H1 (cell line): ENCODE measurements at regions not wholly inside any gene's neighbourhood (a gene's known extent, or its start where the extent isn't known, plus 50 kb on each side); places are given as distances from the start of the nearest gene placed in this dataset.
A peak's percentile ranks its signal among the peaks of the same experiment; 100 is the strongest.

ENCODE experiments used
- CTCF ChIA-PET: fragments of 300-600 bp; sonication (Branson Sonifier 250); formaldehyde crosslinking; loops from one replicate; lab custom pipeline; 2021; ENCODE audit not compliant: partially characterized antibody; lab: Charles Lee
- POLR2A ChIA-PET: fragments of 300-600 bp; sonication (Branson Sonifier 250); formaldehyde crosslinking; loops from one replicate; lab custom pipeline; 2021; ENCODE audit warnings: inconsistent platforms; ENCODE audit not compliant: partially characterized antibody; lab: Charles Lee
- DNase-seq, 2 experiments: peaks; one replicate each; pipeline versions ENCODE4 v3.0.0 to v3.0.0-alpha.2; 2010 to 2022; ENCODE audit warnings: low spot score in 2 of 2, low read depth in 1 of 2, mixed read lengths in 1 of 2
- FAIRE-seq: peaks from 2 replicates; lab custom pipeline; 2011; peaks lifted over from hg19 to GRCh38; lab: Jason Lieb, UNC
- H2AFZ ChIP-seq: 2 replicates; pipeline ENCODE4 v1.8.1; 2012; ENCODE audit warnings: low read length, inconsistent platforms
- H2AK5ac ChIP-seq: 2 replicates; pipeline ENCODE4 v1.6.1; 2013; ENCODE audit warnings: low read depth, low read length
- H2BK120ac ChIP-seq: replicated peaks from 2 replicates; pipeline ENCODE3; 2013; ENCODE audit warnings: low read depth, low read length, inconsistent platforms
- H2BK12ac ChIP-seq: 2 replicates; pipeline ENCODE4 v1.6.1; 2013; ENCODE audit warnings: low read depth, low read length
- H2BK15ac ChIP-seq: 2 replicates; pipeline ENCODE4 v1.6.1; 2013; ENCODE audit warnings: low read length
- H2BK20ac ChIP-seq: 2 replicates; pipeline ENCODE4 v1.6.1; 2013; ENCODE audit warnings: low read length
- H2BK5ac ChIP-seq: 2 replicates; pipeline ENCODE4 v1.6.1; 2013; ENCODE audit warnings: low read depth, low read length
- H3K14ac ChIP-seq: 2 replicates; pipeline ENCODE4 v1.6.1; 2013; ENCODE audit warnings: inconsistent platforms; ENCODE audit not compliant: insufficient read length
- H3K18ac ChIP-seq: 2 replicates; pipeline ENCODE4 v1.6.1; 2013; ENCODE audit warnings: low read length; ENCODE audit errors: extremely low read depth
- H3K23ac ChIP-seq: 2 replicates; pipeline ENCODE4 v1.6.1; 2013; ENCODE audit warnings: inconsistent platforms; ENCODE audit not compliant: insufficient read length
- H3K23me2 ChIP-seq: 2 replicates; pipeline ENCODE4 v1.6.1; 2013; ENCODE audit warnings: low read depth, low read length
- H3K27ac ChIP-seq: 2 replicates; pipeline ENCODE4 v1.6.1; 2011; ENCODE audit warnings: low read depth, low read length, inconsistent platforms
- H3K27me3 ChIP-seq, 4 experiments: replicated peaks in 1 of 4; 1 replicate in 1 of 4; 2 replicates in 3 of 4; pipeline versions ENCODE4 v1.6.1 to v1.8.1; 2011 to 2013; ENCODE audit warnings: low read length in 3 of 4, mild to moderate bottlenecking in 3 of 4, inconsistent platforms in 2 of 4, mixed read lengths in 2 of 4, moderate library complexity in 1 of 4; ENCODE audit not compliant: control insufficient read depth in 3 of 4, insufficient read depth in 3 of 4; ENCODE audit errors: extremely low read depth in 1 of 4
- H3K36me3 ChIP-seq, 4 experiments: 2 replicates each; pipeline versions ENCODE4 v1.6.1 to v1.8.1; 2011 to 2013; ENCODE audit warnings: mild to moderate bottlenecking in 4 of 4, low read length in 3 of 4, moderate library complexity in 2 of 4, control low read depth in 1 of 4, inconsistent platforms in 1 of 4; ENCODE audit not compliant: insufficient read depth in 4 of 4, control insufficient read depth in 2 of 4
- H3K4ac ChIP-seq: replicated peaks from 2 replicates; pipeline ENCODE3; 2013; ENCODE audit warnings: low read length, low read depth, mixed read lengths, inconsistent platforms; ENCODE audit not compliant: insufficient read length
- H3K4me1 ChIP-seq, 4 experiments: replicated peaks in 1 of 4; 1 replicate in 1 of 4; 2 replicates in 3 of 4; pipeline versions ENCODE4 v1.6.1 to v1.8.1; 2011 to 2013; ENCODE audit warnings: low read length in 3 of 4, inconsistent platforms in 2 of 4, mixed read lengths in 1 of 4; ENCODE audit not compliant: insufficient read depth in 4 of 4, control insufficient read depth in 3 of 4
- H3K4me2 ChIP-seq, 2 experiments: 2 replicates each; pipeline versions ENCODE4 v1.6.1 to v1.8.1; 2011 to 2013; ENCODE audit warnings: low read depth in 2 of 2, low read length in 2 of 2, control low read depth in 1 of 2, inconsistent platforms in 1 of 2, mild to moderate bottlenecking in 1 of 2; ENCODE audit not compliant: insufficient read depth in 1 of 2
- H3K4me3 ChIP-seq, 4 experiments: fragments of 200-600, 300-600 bp in 1 of 4; sonication (generic), shearing (Covaris generic), sonication (Bioruptor Twin) in 1 of 4; 2 replicates each; pipeline versions ENCODE4 v1.5.1 to v1.8.1; 2011 to 2016; ENCODE audit warnings: low read length in 4 of 4, low read depth in 3 of 4, control low read depth in 2 of 4, inconsistent platforms in 2 of 4, mild to moderate bottlenecking in 2 of 4, mixed read lengths in 1 of 4, moderate library complexity in 1 of 4; ENCODE audit not compliant: insufficient read depth in 2 of 4; ENCODE audit errors: extremely low read depth in 1 of 4
- H3K56ac ChIP-seq: replicated peaks from 2 replicates; pipeline ENCODE3; 2013; ENCODE audit warnings: low read depth, mild to moderate bottlenecking, mixed read lengths, low read length, inconsistent platforms; ENCODE audit not compliant: insufficient read length
- H3K79me1 ChIP-seq: 2 replicates; pipeline ENCODE4 v1.6.1; 2013; ENCODE audit warnings: low read depth, low read length, control low read depth
- H3K79me2 ChIP-seq, 2 experiments: 2 replicates each; pipeline versions ENCODE4 v1.6.1 to v1.8.1; 2012 to 2013; ENCODE audit warnings: low read length in 2 of 2, mild to moderate bottlenecking in 2 of 2, inconsistent platforms in 1 of 2; ENCODE audit not compliant: insufficient read depth in 2 of 2, control insufficient read depth in 1 of 2
- H3K9ac ChIP-seq, 4 experiments: replicated peaks in 1 of 4; 1 replicate in 1 of 4; 2 replicates in 3 of 4; pipeline versions ENCODE4 v1.6.1 to v1.8.1; 2011 to 2013; ENCODE audit warnings: low read depth in 3 of 4, low read length in 3 of 4, control low read depth in 2 of 4, mild to moderate bottlenecking in 2 of 4, moderate library complexity in 2 of 4, inconsistent platforms in 1 of 4; ENCODE audit errors: extremely low read depth in 1 of 4
- H3K9me3 ChIP-seq, 2 experiments: 2 replicates each; pipeline versions ENCODE4 v1.6.1 to v1.8.1; 2012 to 2013; ENCODE audit warnings: mild to moderate bottlenecking in 2 of 2, moderate library complexity in 2 of 2, control low read depth in 1 of 2, inconsistent platforms in 1 of 2, low read depth in 1 of 2, low read length in 1 of 2, mixed read lengths in 1 of 2; ENCODE audit not compliant: insufficient read depth in 2 of 2
- H4K20me1 ChIP-seq, 2 experiments: replicated peaks in 1 of 2; 2 replicates each; pipeline versions ENCODE3 to v1.8.1; 2011 to 2013; ENCODE audit warnings: inconsistent platforms in 2 of 2, low read length in 2 of 2, mild to moderate bottlenecking in 1 of 2; ENCODE audit not compliant: insufficient read depth in 2 of 2, control insufficient read depth in 1 of 2
- H4K5ac ChIP-seq: 2 replicates; pipeline ENCODE4 v1.6.1; 2013; ENCODE audit warnings: low read length, low read depth, mixed read lengths, inconsistent platforms; ENCODE audit not compliant: insufficient read length
- H4K8ac ChIP-seq: 2 replicates; pipeline ENCODE4 v1.8.0; 2013; ENCODE audit warnings: mild to moderate bottlenecking, moderate library complexity, low read length, inconsistent platforms; ENCODE audit not compliant: insufficient read depth; ENCODE audit errors: extremely low read depth
- H4K91ac ChIP-seq: replicated peaks from 2 replicates; pipeline ENCODE3; 2013; ENCODE audit warnings: low read length, mixed read lengths, inconsistent platforms; ENCODE audit not compliant: insufficient read length
- CHD2 ChIP-seq: IDR thresholded peaks from 2 replicates; pipeline ENCODE4 v1.6.1; 2012; ENCODE audit warnings: low read length, improper control_type of control experiment
- CREB1 ChIP-seq: IDR thresholded peaks from 2 replicates; pipeline ENCODE4 v1.6.1; 2012; ENCODE audit warnings: inconsistent platforms
- CTCF ChIP-seq, 3 experiments: IDR thresholded peaks; 1 replicate in 2 of 3; 2 replicates in 1 of 3; pipeline versions ENCODE4 v1.5.1 to v1.6.1; 2011; ENCODE audit warnings: low read length in 3 of 3, mild to moderate bottlenecking in 3 of 3, inconsistent platforms in 2 of 3, low read depth in 1 of 3, moderate library complexity in 1 of 3; ENCODE audit not compliant: insufficient read depth in 1 of 3; ENCODE audit errors: control extremely low read depth in 1 of 3
- HDAC2 ChIP-seq, 2 experiments: fragments of 300-600 bp in 1 of 2; sonication (generic) in 1 of 2; IDR thresholded peaks; 2 replicates each; pipeline ENCODE4 v1.6.1; 2011 to 2012; ENCODE audit warnings: low read depth in 2 of 2, low read length in 2 of 2, mild to moderate bottlenecking in 2 of 2, moderate library complexity in 2 of 2, borderline replicate concordance in 1 of 2, inconsistent platforms in 1 of 2
- HDAC6 ChIP-seq: IDR thresholded peaks from one replicate; pipeline ENCODE4 v1.7.1; 2012; ENCODE audit warnings: low read depth, mild to moderate bottlenecking, inconsistent platforms, low read length, moderate library complexity
- JUND ChIP-seq: IDR thresholded peaks from 2 replicates; pipeline ENCODE4 v1.6.1; 2011; ENCODE audit warnings: mild to moderate bottlenecking, improper control_type of control experiment, low read length
- KDM1A ChIP-seq: fragments of 200-600, 300-600 bp; sonication (generic); IDR thresholded peaks from 2 replicates; pipeline ENCODE4 v1.7.1; 2016; ENCODE audit warnings: mild to moderate bottlenecking, low read length, borderline replicate concordance
- MAFK ChIP-seq: IDR thresholded peaks from 2 replicates; pipeline ENCODE4 v1.6.1; 2012; ENCODE audit warnings: low read depth, mild to moderate bottlenecking, improper control_type of control experiment, low read length
- RAD21 ChIP-seq, 2 experiments: IDR thresholded peaks in 1 of 2; conservative IDR thresholded peaks in 1 of 2; 2 replicates each; pipeline ENCODE4 v1.6.1; 2011; ENCODE audit warnings: low read depth in 2 of 2, low read length in 2 of 2, improper control_type of control experiment in 1 of 2, inconsistent platforms in 1 of 2, mild to moderate bottlenecking in 1 of 2, moderate library complexity in 1 of 2
- RFX5 ChIP-seq: IDR thresholded peaks from 2 replicates; pipeline ENCODE4 v1.6.1; 2011; ENCODE audit warnings: low read depth, low read length, improper control_type of control experiment, borderline replicate concordance
- SP4 ChIP-seq: IDR thresholded peaks from 2 replicates; pipeline ENCODE4 v1.6.1; 2012; ENCODE audit warnings: low read length, inconsistent platforms
- YY1 ChIP-seq: IDR thresholded peaks from 2 replicates; pipeline ENCODE4 v1.6.1; 2011; ENCODE audit warnings: low read depth, mild to moderate bottlenecking, low read length
- whole genome bisulfite sequencing, 2 experiments: shearing (Covaris generic) in 1 of 2; methylation state at CpG; one replicate each; pipeline versions ENCODE4 v1.1.6 to v1.1.7; 2013 to 2015; ENCODE audit warnings: low lambda C conversion rate in 2 of 2, mixed read lengths in 2 of 2, inconsistent platforms in 1 of 2, low coverage in 1 of 2, missing lambda C conversion rate in 1 of 2; ENCODE audit not compliant: insufficient replicate concordance in 2 of 2, insufficient coverage in 1 of 2, insufficient read length in 1 of 2; ENCODE audit errors: extremely low coverage in 1 of 2, missing lambda C conversion rate in 1 of 2; 5-methylcytosine and 5-hydroxymethylcytosine counted together

GRCh38 chr3:194272221-194272620 lies 78.9 kb downstream of the CPN2 start:
- WGBS, 2 experiments = 91% methylated on average over 11 of the region's 11 CpGs; no CpG with 5 or more reads in 1 of the 2 experiments
- no peak overlapping the region for H2AK5ac ChIP-seq
- no peak for FAIRE-seq
- no peaks in the 10 kb centered on the region for H3K9me3 ChIP-seq
- no peak overlapping the region for H3K4me2 ChIP-seq
- H2BK5ac ChIP-seq = no peak overlapping the region
- no peak overlapping the region for H3K56ac ChIP-seq
- H3K36me3 ChIP-seq = no peaks in the 10 kb centered on the region
- H2BK12ac ChIP-seq = 0 out of 2 replicates have a peak overlapping the region, but pooled peaks have one; percentile 17
- H3K18ac ChIP-seq = no peak overlapping the region
- no peak overlapping the region for H3K4ac ChIP-seq
- no peak overlapping the region for H3K23ac ChIP-seq
- no peak overlapping the region for H3K9ac ChIP-seq
- no peak overlapping the region for H4K5ac ChIP-seq
- no peak overlapping the region for H2BK120ac ChIP-seq
- H4K91ac ChIP-seq = no peak overlapping the region
- DNase-seq = no peak
- H2BK20ac ChIP-seq = no peak overlapping the region
- H3K79me2 ChIP-seq = no peaks in the 10 kb centered on the region
- ChIA-PET POLR2A (interaction anchor here (1.1 kb wide), 1 partner anchor 25 kb away, joined by 4 read pairs; no protein-coding TSS in a partner anchor), CTCF (interaction anchor here (0.7 to 7.5 kb wide), 13 partner anchors 9 to 669 kb away, joined by 3 to 79 read pairs (median 4); partner anchors contain the start of gene HES1)
- no peaks in the 10 kb centered on the region for H3K79me1 ChIP-seq
- H3K27me3 ChIP-seq = peaks cover 0 to 4% (median 1%) of the 10 kb centered on the region in 4 experiments; a peak in 3 of 7 replicates
- no peaks in the 10 kb centered on the region for H3K23me2 ChIP-seq
- no peaks in the 10 kb centered on the region for H4K20me1 ChIP-seq
- H3K27ac ChIP-seq = no peak overlapping the region
- H3K14ac ChIP-seq = no peak overlapping the region
- peak overlapping the region; percentile 46; the same call in 1 of the 2 replicates for H2BK15ac ChIP-seq
- H3K4me3 ChIP-seq = no peak overlapping the region
- no peak overlapping the region for H2AFZ ChIP-seq
- H4K8ac ChIP-seq = no peak overlapping the region; the same call in 1 of the 2 replicates
- peaks cover 0 to 26% (median 10%) of the 10 kb centered on the region in 4 experiments; a peak in 6 of 7 replicates for H3K4me1 ChIP-seq
- TF ChIP-seq CHD2 = no peak
- no peak for TF ChIP-seq CREB1
- no peak for TF ChIP-seq SP4
- no peak for TF ChIP-seq RFX5
- no peak for TF ChIP-seq CTCF (IDR thresholded peaks at IDR 0.05; ENCODE audit: control extremely low read depth in 1 of 3, insufficient read depth in 1 of 3, low read depth in 1 of 3, low read length in 3 of 3)
- no peak for TF ChIP-seq HDAC6
- TF ChIP-seq RAD21 (IDR thresholded peaks at IDR 0.05 in 1 of 2, conservative IDR thresholded peaks at IDR 0.05 in 1 of 2; ENCODE audit: low read depth in 2 of 2, low read length in 2 of 2) = no peak
- TF ChIP-seq KDM1A = no peak
- no peak for TF ChIP-seq MAFK
- TF ChIP-seq YY1 = no peak
- no peak for TF ChIP-seq HDAC2 (IDR thresholded peaks at IDR 0.05; ENCODE audit: borderline replicate concordance in 1 of 2, low read depth in 2 of 2, low read length in 2 of 2)
- no peak for TF ChIP-seq JUND
